ENCODE measurements at regions not wholly inside any gene's neighbourhood (a gene's known extent, or its start where the extent isn't known, plus 50 kb on each side); places are given as distances from the start of the nearest gene placed in this dataset.
"Not testable (repeated sequence)": the region's sequence is repeated elsewhere in the genome, so short reads cannot be mapped to it uniquely, and the experiment has no call there.

- no peaks in the 10 kb centered on the region for H3K9me2 ChIP-seq (replicated peaks; ENCODE audit: insufficient read depth, low read length)
- H3K79me2 ChIP-seq (ENCODE audit: low read length): no peaks in the 10 kb centered on the region
- no peak overlapping the region for H3K4me3 ChIP-seq (ENCODE audit: low read length)
- H4K20me1 ChIP-seq (ENCODE audit: insufficient read depth, low read depth, low read length): no peaks in the 10 kb centered on the region
- H3K36me3 ChIP-seq (ENCODE audit: insufficient read depth, low read length): no peaks in the 10 kb centered on the region
- no peaks in the 10 kb centered on the region for H3K9me3 ChIP-seq (ENCODE audit: low read length)
- no peak overlapping the region for H3K4me2 ChIP-seq (ENCODE audit: low read depth, low read length, poor library complexity, severe bottlenecking)
- H2AFZ ChIP-seq (ENCODE audit: low read length): no peak overlapping the region
- no peak for DNase-seq
- no peaks in the 10 kb centered on the region for H3K27me3 ChIP-seq (ENCODE audit: low read length)
- H3K9ac ChIP-seq (ENCODE audit: low read length): no peak overlapping the region
- no peak overlapping the region for H3K27ac ChIP-seq (ENCODE audit: low read length)
- H3K4me1 ChIP-seq (ENCODE audit: low read length): no peaks in the 10 kb centered on the region
Observed at GRCh38 chr2:150806336-150806735, 318.9 kb upstream of the RND3 start.

- no peaks in the 10 kb centered on the region for H4K20me1 ChIP-seq (ENCODE audit: insufficient read depth, low read depth, low read length)
- H3K4me2 ChIP-seq (ENCODE audit: low read depth, low read length, poor library complexity, severe bottlenecking): no peak overlapping the region
- no peaks in the 10 kb centered on the region for H3K9me3 ChIP-seq (ENCODE audit: low read length)
- H3K79me2 ChIP-seq (ENCODE audit: low read length): no peaks in the 10 kb centered on the region
- H3K4me1 ChIP-seq (ENCODE audit: low read length): no peaks in the 10 kb centered on the region
- no peak for DNase-seq
- no peak overlapping the region for H2AFZ ChIP-seq (ENCODE audit: low read length)
- H3K4me3 ChIP-seq (ENCODE audit: low read length): no peak overlapping the region
- H3K9me2 ChIP-seq (replicated peaks; ENCODE audit: insufficient read depth, low read length): no peaks in the 10 kb centered on the region
- H3K27me3 ChIP-seq (ENCODE audit: low read length): no peaks in the 10 kb centered on the region
- H3K9ac ChIP-seq (ENCODE audit: low read length): no peak overlapping the region
- H3K27ac ChIP-seq (ENCODE audit: low read length): no peak overlapping the region
- H3K36me3 ChIP-seq (ENCODE audit: insufficient read depth, low read length): no peaks in the 10 kb centered on the region
Observed at GRCh38 chr2:150803689-150804398, 316.4 kb upstream of the RND3 start.

GRCh38 chr2:150802635-150803034 lies 315.2 kb upstream of the RND3 start:
- H3K79me2 ChIP-seq (ENCODE audit: low read length): no peaks in the 10 kb centered on the region
- H4K20me1 ChIP-seq (ENCODE audit: insufficient read depth, low read depth, low read length): no peaks in the 10 kb centered on the region
- no peak overlapping the region for H3K4me3 ChIP-seq (ENCODE audit: low read length)
- no peak overlapping the region for H3K9ac ChIP-seq (ENCODE audit: low read length)
- no peaks in the 10 kb centered on the region for H3K4me1 ChIP-seq (ENCODE audit: low read length)
- no peak overlapping the region for H3K4me2 ChIP-seq (ENCODE audit: low read depth, low read length, poor library complexity, severe bottlenecking)
- no peak for DNase-seq
- no peaks in the 10 kb centered on the region for H3K9me2 ChIP-seq (replicated peaks; ENCODE audit: insufficient read depth, low read length)
- no peaks in the 10 kb centered on the region for H3K27me3 ChIP-seq (ENCODE audit: low read length)
- H2AFZ ChIP-seq (ENCODE audit: low read length): no peak overlapping the region
- no peaks in the 10 kb centered on the region for H3K9me3 ChIP-seq (ENCODE audit: low read length)
- no peaks in the 10 kb centered on the region for H3K36me3 ChIP-seq (ENCODE audit: insufficient read depth, low read length)
- H3K27ac ChIP-seq (ENCODE audit: low read length): no peak overlapping the region

GRCh38 chr2:150796236-150796635 lies 308.8 kb upstream of the RND3 start:
- H3K27ac ChIP-seq (ENCODE audit: low read length); H3K27me3 ChIP-seq (ENCODE audit: low read length); H3K4me2 ChIP-seq (ENCODE audit: low read depth, low read length, poor library complexity, severe bottlenecking); H3K79me2 ChIP-seq (ENCODE audit: low read length); H3K9ac ChIP-seq (ENCODE audit: low read length); H2AFZ ChIP-seq (ENCODE audit: low read length); H4K20me1 ChIP-seq (ENCODE audit: insufficient read depth, low read depth, low read length); H3K9me3 ChIP-seq (ENCODE audit: low read length); H3K9me2 ChIP-seq (replicated peaks; ENCODE audit: insufficient read depth, low read length); H3K36me3 ChIP-seq (ENCODE audit: insufficient read depth, low read length); H3K4me3 ChIP-seq (ENCODE audit: low read length); DNase-seq; H3K4me1 ChIP-seq (ENCODE audit: low read length): not testable (repeated sequence)

GRCh38 chr2:150792780-150793300 lies 305.4 kb upstream of the RND3 start:
- Histone ChIP-seq H3K4me3 (ENCODE audit: low read length) (no peak overlapping the region), H3K9ac (ENCODE audit: low read length) (no peak overlapping the region), H3K27ac (ENCODE audit: low read length) (no peak overlapping the region), H3K4me1 (ENCODE audit: low read length) (no peaks in the 10 kb centered on the region), H3K4me2 (ENCODE audit: low read depth, low read length, poor library complexity, severe bottlenecking) (no peak overlapping the region), H3K79me2 (ENCODE audit: low read length) (no peaks in the 10 kb centered on the region), H3K27me3 (ENCODE audit: low read length) (no peaks in the 10 kb centered on the region), H3K9me2 (replicated peaks; ENCODE audit: insufficient read depth, low read length) (no peaks in the 10 kb centered on the region), H3K9me3 (ENCODE audit: low read length) (no peaks in the 10 kb centered on the region), H4K20me1 (ENCODE audit: insufficient read depth, low read depth, low read length) (no peaks in the 10 kb centered on the region), H2AFZ (ENCODE audit: low read length) (no peak overlapping the region), H3K36me3 (ENCODE audit: insufficient read depth, low read length) (no peaks in the 10 kb centered on the region)
- no peak for DNase-seq

- Histone ChIP-seq H3K9me2 (replicated peaks; ENCODE audit: insufficient read depth, low read length) (no peaks in the 10 kb centered on the region), H3K9me3 (ENCODE audit: low read length) (no peaks in the 10 kb centered on the region), H3K36me3 (ENCODE audit: insufficient read depth, low read length) (no peaks in the 10 kb centered on the region), H3K4me2 (ENCODE audit: low read depth, low read length, poor library complexity, severe bottlenecking) (no peak overlapping the region), H3K79me2 (ENCODE audit: low read length) (no peaks in the 10 kb centered on the region), H3K27me3 (ENCODE audit: low read length) (no peaks in the 10 kb centered on the region), H3K4me1 (ENCODE audit: low read length) (no peaks in the 10 kb centered on the region), H2AFZ (ENCODE audit: low read length) (no peak overlapping the region), H3K9ac (ENCODE audit: low read length) (no peak overlapping the region), H4K20me1 (ENCODE audit: insufficient read depth, low read depth, low read length) (no peaks in the 10 kb centered on the region), H3K4me3 (ENCODE audit: low read length) (no peak overlapping the region), H3K27ac (ENCODE audit: low read length) (no peak overlapping the region)
- DNase-seq: no peak
Observed at GRCh38 chr2:150791567-150791966, 304.1 kb upstream of the RND3 start.

- H3K4me2 ChIP-seq (ENCODE audit: low read depth, low read length, poor library complexity, severe bottlenecking): no peak overlapping the region
- DNase-seq: no peak
- no peak overlapping the region for H2AFZ ChIP-seq (ENCODE audit: low read length)
- H4K20me1 ChIP-seq (ENCODE audit: insufficient read depth, low read depth, low read length): no peaks in the 10 kb centered on the region
- no peak overlapping the region for H3K4me3 ChIP-seq (ENCODE audit: low read length)
- no peaks in the 10 kb centered on the region for H3K4me1 ChIP-seq (ENCODE audit: low read length)
- H3K27ac ChIP-seq (ENCODE audit: low read length): no peak overlapping the region
- H3K27me3 ChIP-seq (ENCODE audit: low read length): no peaks in the 10 kb centered on the region
- no peaks in the 10 kb centered on the region for H3K9me3 ChIP-seq (ENCODE audit: low read length)
- H3K79me2 ChIP-seq (ENCODE audit: low read length): no peaks in the 10 kb centered on the region
- H3K36me3 ChIP-seq (ENCODE audit: insufficient read depth, low read length): no peaks in the 10 kb centered on the region
- H3K9ac ChIP-seq (ENCODE audit: low read length): no peak overlapping the region
- H3K9me2 ChIP-seq (replicated peaks; ENCODE audit: insufficient read depth, low read length): no peaks in the 10 kb centered on the region
Observed at GRCh38 chr2:150789376-150789905, 302.0 kb upstream of the RND3 start.

GRCh38 chr2:150788426-150789140 lies 301.1 kb upstream of the RND3 start:
- H3K79me2 ChIP-seq (ENCODE audit: low read length): no peaks in the 10 kb centered on the region

More at GRCh38 chr2:150788426-150789140, 301.1 kb upstream of the RND3 start:
- Histone ChIP-seq H2AFZ (ENCODE audit: low read length) (no peak overlapping the region), H3K4me3 (ENCODE audit: low read length) (no peak overlapping the region), H3K27me3 (ENCODE audit: low read length) (no peaks in the 10 kb centered on the region), H3K9me2 (replicated peaks; ENCODE audit: insufficient read depth, low read length) (no peaks in the 10 kb centered on the region), H4K20me1 (ENCODE audit: insufficient read depth, low read depth, low read length) (no peaks in the 10 kb centered on the region), H3K4me2 (ENCODE audit: low read depth, low read length, poor library complexity, severe bottlenecking) (no peak overlapping the region), H3K4me1 (ENCODE audit: low read length) (no peaks in the 10 kb centered on the region), H3K9me3 (ENCODE audit: low read length) (no peaks in the 10 kb centered on the region), H3K9ac (ENCODE audit: low read length) (no peak overlapping the region), H3K27ac (ENCODE audit: low read length) (no peak overlapping the region), H3K36me3 (ENCODE audit: insufficient read depth, low read length) (no peaks in the 10 kb centered on the region)
- no peak for DNase-seq
